ENCODE measurements at regions not wholly inside any gene's neighbourhood (a gene's known extent, or its start where the extent isn't known, plus 50 kb on each side); places are given as distances from the start of the nearest gene placed in this dataset.

- POLR2A ChIA-PET = no interaction called here
These were observed 159.6 kb downstream of the KCNA5 start for GRCh38 chr12:5203274-5203673.

GRCh38 chr12:5203720-5204119, 160.0 kb downstream of the KCNA5 start:
- CTCF ChIA-PET = no interaction called here
- no peak for TF ChIP-seq CTCF (IDR thresholded peaks at IDR 0.05; ENCODE audit: low read depth, low read length)
- POLR2A ChIA-PET = no interaction called here

More at GRCh38 chr12:5203274-5203673, 159.6 kb downstream of the KCNA5 start:
- H3K4me3 ChIP-seq (ENCODE audit: low read depth, low read length) = no peak overlapping the region
- no peaks in the 10 kb centered on the region for H3K9me3 ChIP-seq (ENCODE audit: control insufficient read depth, insufficient read depth, low read length)
- CTCF ChIA-PET = no interaction called here
- no peaks in the 10 kb centered on the region for H3K27me3 ChIP-seq (ENCODE audit: control insufficient read depth, insufficient read depth, low read length)
- no peak for DNase-seq (ENCODE audit: low read depth, low spot score)
- no peak for TF ChIP-seq CTCF (IDR thresholded peaks at IDR 0.05; ENCODE audit: low read depth, low read length)
- H3K27ac ChIP-seq (ENCODE audit: low read depth, low read length) = no peak overlapping the region

GRCh38 chr12:5204271-5204670, 160.6 kb downstream of the KCNA5 start:
- CTCF ChIA-PET = no interaction called here
- no peaks in the 10 kb centered on the region for H3K9me3 ChIP-seq (ENCODE audit: control insufficient read depth, insufficient read depth, low read length)
- DNase-seq (ENCODE audit: low read depth, low spot score) = no peak
- POLR2A ChIA-PET = no interaction called here
- no peaks in the 10 kb centered on the region for H3K27me3 ChIP-seq (ENCODE audit: control insufficient read depth, insufficient read depth, low read length)
- no peak for TF ChIP-seq CTCF (IDR thresholded peaks at IDR 0.05; ENCODE audit: low read depth, low read length)
- no peak overlapping the region for H3K27ac ChIP-seq (ENCODE audit: low read depth, low read length)
- H3K4me3 ChIP-seq (ENCODE audit: low read depth, low read length) = no peak overlapping the region

More at GRCh38 chr12:5203720-5204119, 160.0 kb downstream of the KCNA5 start:
- no peaks in the 10 kb centered on the region for H3K27me3 ChIP-seq (ENCODE audit: control insufficient read depth, insufficient read depth, low read length)
- H3K4me3 ChIP-seq (ENCODE audit: low read depth, low read length) = no peak overlapping the region
- H3K9me3 ChIP-seq (ENCODE audit: control insufficient read depth, insufficient read depth, low read length) = no peaks in the 10 kb centered on the region
- H3K27ac ChIP-seq (ENCODE audit: low read depth, low read length) = no peak overlapping the region
- no peak for DNase-seq (ENCODE audit: low read depth, low spot score)

GRCh38 chr12:5204831-5205230, 161.2 kb downstream of the KCNA5 start:
- CTCF ChIA-PET = no interaction called here

More at GRCh38 chr12:5204831-5205230, 161.2 kb downstream of the KCNA5 start:
- Histone ChIP-seq H3K9me3 (ENCODE audit: control insufficient read depth, insufficient read depth, low read length) (no peaks in the 10 kb centered on the region), H3K27ac (ENCODE audit: low read depth, low read length) (no peak overlapping the region), H3K27me3 (ENCODE audit: control insufficient read depth, insufficient read depth, low read length) (peaks cover 4% of the 10 kb centered on the region), H3K4me3 (ENCODE audit: low read depth, low read length) (no peak overlapping the region)
- no peak for DNase-seq (ENCODE audit: low read depth, low spot score)
- TF ChIP-seq CTCF (IDR thresholded peaks at IDR 0.05; ENCODE audit: low read depth, low read length) = no peak
- POLR2A ChIA-PET = no interaction called here
